H1 (cell line): ENCODE measurements at regions not wholly inside any gene's neighbourhood (a gene's known extent, or its start where the extent isn't known, plus 50 kb on each side); places are given as distances from the start of the nearest gene placed in this dataset.

Experiments used
- CTCF ChIA-PET: fragments of 300-600 bp; sonication (Branson Sonifier 250); formaldehyde crosslinking; loops from one replicate; lab custom pipeline; 2021; ENCODE audit not compliant: partially characterized antibody; lab: Charles Lee
- POLR2A ChIA-PET: fragments of 300-600 bp; sonication (Branson Sonifier 250); formaldehyde crosslinking; loops from one replicate; lab custom pipeline; 2021; ENCODE audit warnings: inconsistent platforms; ENCODE audit not compliant: partially characterized antibody; lab: Charles Lee
- DNase-seq, 2 experiments: peaks; one replicate each; pipeline versions ENCODE4 v3.0.0 to v3.0.0-alpha.2; 2010 to 2022; ENCODE audit warnings: low spot score in 2 of 2, low read depth in 1 of 2, mixed read lengths in 1 of 2
- FAIRE-seq: peaks from 2 replicates; lab custom pipeline; 2011; peaks lifted over from hg19 to GRCh38; lab: Jason Lieb, UNC
- H2AFZ ChIP-seq: 2 replicates; pipeline ENCODE4 v1.8.1; 2012; ENCODE audit warnings: low read length, inconsistent platforms
- H2AK5ac ChIP-seq: 2 replicates; pipeline ENCODE4 v1.6.1; 2013; ENCODE audit warnings: low read depth, low read length
- H2BK120ac ChIP-seq: replicated peaks from 2 replicates; pipeline ENCODE3; 2013; ENCODE audit warnings: low read depth, low read length, inconsistent platforms
- H2BK12ac ChIP-seq: 2 replicates; pipeline ENCODE4 v1.6.1; 2013; ENCODE audit warnings: low read depth, low read length
- H2BK15ac ChIP-seq: 2 replicates; pipeline ENCODE4 v1.6.1; 2013; ENCODE audit warnings: low read length
- H2BK20ac ChIP-seq: 2 replicates; pipeline ENCODE4 v1.6.1; 2013; ENCODE audit warnings: low read length
- H2BK5ac ChIP-seq: 2 replicates; pipeline ENCODE4 v1.6.1; 2013; ENCODE audit warnings: low read depth, low read length
- H3K14ac ChIP-seq: 2 replicates; pipeline ENCODE4 v1.6.1; 2013; ENCODE audit warnings: inconsistent platforms; ENCODE audit not compliant: insufficient read length
- H3K18ac ChIP-seq: 2 replicates; pipeline ENCODE4 v1.6.1; 2013; ENCODE audit warnings: low read length; ENCODE audit errors: extremely low read depth
- H3K23ac ChIP-seq: 2 replicates; pipeline ENCODE4 v1.6.1; 2013; ENCODE audit warnings: inconsistent platforms; ENCODE audit not compliant: insufficient read length
- H3K23me2 ChIP-seq: 2 replicates; pipeline ENCODE4 v1.6.1; 2013; ENCODE audit warnings: low read depth, low read length
- H3K27ac ChIP-seq: 2 replicates; pipeline ENCODE4 v1.6.1; 2011; ENCODE audit warnings: low read depth, low read length, inconsistent platforms
- H3K27me3 ChIP-seq, 4 experiments: replicated peaks in 1 of 4; 1 replicate in 1 of 4; 2 replicates in 3 of 4; pipeline versions ENCODE4 v1.6.1 to v1.8.1; 2011 to 2013; ENCODE audit warnings: low read length in 3 of 4, mild to moderate bottlenecking in 3 of 4, inconsistent platforms in 2 of 4, mixed read lengths in 2 of 4, moderate library complexity in 1 of 4; ENCODE audit not compliant: control insufficient read depth in 3 of 4, insufficient read depth in 3 of 4; ENCODE audit errors: extremely low read depth in 1 of 4
- H3K36me3 ChIP-seq, 4 experiments: 2 replicates each; pipeline versions ENCODE4 v1.6.1 to v1.8.1; 2011 to 2013; ENCODE audit warnings: mild to moderate bottlenecking in 4 of 4, low read length in 3 of 4, moderate library complexity in 2 of 4, control low read depth in 1 of 4, inconsistent platforms in 1 of 4; ENCODE audit not compliant: insufficient read depth in 4 of 4, control insufficient read depth in 2 of 4
- H3K4ac ChIP-seq: replicated peaks from 2 replicates; pipeline ENCODE3; 2013; ENCODE audit warnings: low read length, low read depth, mixed read lengths, inconsistent platforms; ENCODE audit not compliant: insufficient read length
- H3K4me1 ChIP-seq, 4 experiments: replicated peaks in 1 of 4; 1 replicate in 1 of 4; 2 replicates in 3 of 4; pipeline versions ENCODE4 v1.6.1 to v1.8.1; 2011 to 2013; ENCODE audit warnings: low read length in 3 of 4, inconsistent platforms in 2 of 4, mixed read lengths in 1 of 4; ENCODE audit not compliant: insufficient read depth in 4 of 4, control insufficient read depth in 3 of 4
- H3K4me2 ChIP-seq, 2 experiments: 2 replicates each; pipeline versions ENCODE4 v1.6.1 to v1.8.1; 2011 to 2013; ENCODE audit warnings: low read depth in 2 of 2, low read length in 2 of 2, control low read depth in 1 of 2, inconsistent platforms in 1 of 2, mild to moderate bottlenecking in 1 of 2; ENCODE audit not compliant: insufficient read depth in 1 of 2
- H3K4me3 ChIP-seq, 4 experiments: fragments of 200-600, 300-600 bp in 1 of 4; sonication (generic), shearing (Covaris generic), sonication (Bioruptor Twin) in 1 of 4; 2 replicates each; pipeline versions ENCODE4 v1.5.1 to v1.8.1; 2011 to 2016; ENCODE audit warnings: low read length in 4 of 4, low read depth in 3 of 4, control low read depth in 2 of 4, inconsistent platforms in 2 of 4, mild to moderate bottlenecking in 2 of 4, mixed read lengths in 1 of 4, moderate library complexity in 1 of 4; ENCODE audit not compliant: insufficient read depth in 2 of 4; ENCODE audit errors: extremely low read depth in 1 of 4
- H3K56ac ChIP-seq: replicated peaks from 2 replicates; pipeline ENCODE3; 2013; ENCODE audit warnings: low read depth, mild to moderate bottlenecking, mixed read lengths, low read length, inconsistent platforms; ENCODE audit not compliant: insufficient read length
- H3K79me1 ChIP-seq: 2 replicates; pipeline ENCODE4 v1.6.1; 2013; ENCODE audit warnings: low read depth, low read length, control low read depth
- H3K79me2 ChIP-seq, 2 experiments: 2 replicates each; pipeline versions ENCODE4 v1.6.1 to v1.8.1; 2012 to 2013; ENCODE audit warnings: low read length in 2 of 2, mild to moderate bottlenecking in 2 of 2, inconsistent platforms in 1 of 2; ENCODE audit not compliant: insufficient read depth in 2 of 2, control insufficient read depth in 1 of 2
- H3K9ac ChIP-seq, 4 experiments: replicated peaks in 1 of 4; 1 replicate in 1 of 4; 2 replicates in 3 of 4; pipeline versions ENCODE4 v1.6.1 to v1.8.1; 2011 to 2013; ENCODE audit warnings: low read depth in 3 of 4, low read length in 3 of 4, control low read depth in 2 of 4, mild to moderate bottlenecking in 2 of 4, moderate library complexity in 2 of 4, inconsistent platforms in 1 of 4; ENCODE audit errors: extremely low read depth in 1 of 4
- H3K9me3 ChIP-seq, 2 experiments: 2 replicates each; pipeline versions ENCODE4 v1.6.1 to v1.8.1; 2012 to 2013; ENCODE audit warnings: mild to moderate bottlenecking in 2 of 2, moderate library complexity in 2 of 2, control low read depth in 1 of 2, inconsistent platforms in 1 of 2, low read depth in 1 of 2, low read length in 1 of 2, mixed read lengths in 1 of 2; ENCODE audit not compliant: insufficient read depth in 2 of 2
- H4K20me1 ChIP-seq, 2 experiments: replicated peaks in 1 of 2; 2 replicates each; pipeline versions ENCODE3 to v1.8.1; 2011 to 2013; ENCODE audit warnings: inconsistent platforms in 2 of 2, low read length in 2 of 2, mild to moderate bottlenecking in 1 of 2; ENCODE audit not compliant: insufficient read depth in 2 of 2, control insufficient read depth in 1 of 2
- H4K5ac ChIP-seq: 2 replicates; pipeline ENCODE4 v1.6.1; 2013; ENCODE audit warnings: low read length, low read depth, mixed read lengths, inconsistent platforms; ENCODE audit not compliant: insufficient read length
- H4K8ac ChIP-seq: 2 replicates; pipeline ENCODE4 v1.8.0; 2013; ENCODE audit warnings: mild to moderate bottlenecking, moderate library complexity, low read length, inconsistent platforms; ENCODE audit not compliant: insufficient read depth; ENCODE audit errors: extremely low read depth
- H4K91ac ChIP-seq: replicated peaks from 2 replicates; pipeline ENCODE3; 2013; ENCODE audit warnings: low read length, mixed read lengths, inconsistent platforms; ENCODE audit not compliant: insufficient read length
- HDAC2 ChIP-seq, 2 experiments: fragments of 300-600 bp in 1 of 2; sonication (generic) in 1 of 2; IDR thresholded peaks; 2 replicates each; pipeline ENCODE4 v1.6.1; 2011 to 2012; ENCODE audit warnings: low read depth in 2 of 2, low read length in 2 of 2, mild to moderate bottlenecking in 2 of 2, moderate library complexity in 2 of 2, borderline replicate concordance in 1 of 2, inconsistent platforms in 1 of 2
- NANOG ChIP-seq: IDR thresholded peaks from 2 replicates; pipeline ENCODE4 v1.6.1; 2011; ENCODE audit warnings: low read length, low read depth, mild to moderate bottlenecking, inconsistent platforms; ENCODE audit not compliant: insufficient read depth, poor library complexity, severe bottlenecking
- SP2 ChIP-seq: IDR thresholded peaks from 2 replicates; pipeline ENCODE4 v1.6.1; 2012; ENCODE audit warnings: mild to moderate bottlenecking, low read length, inconsistent platforms
- TF ChIP-seq, protein P1 (sequence below): IDR thresholded peaks from 2 replicates; pipeline ENCODE4 v1.6.1; 2011; ENCODE audit warnings: low read length, improper control_type of control experiment
- TF ChIP-seq, protein P2 (sequence below): IDR thresholded peaks from 2 replicates; pipeline ENCODE4 v1.6.1; 2012; ENCODE audit warnings: inconsistent platforms

DNA sequence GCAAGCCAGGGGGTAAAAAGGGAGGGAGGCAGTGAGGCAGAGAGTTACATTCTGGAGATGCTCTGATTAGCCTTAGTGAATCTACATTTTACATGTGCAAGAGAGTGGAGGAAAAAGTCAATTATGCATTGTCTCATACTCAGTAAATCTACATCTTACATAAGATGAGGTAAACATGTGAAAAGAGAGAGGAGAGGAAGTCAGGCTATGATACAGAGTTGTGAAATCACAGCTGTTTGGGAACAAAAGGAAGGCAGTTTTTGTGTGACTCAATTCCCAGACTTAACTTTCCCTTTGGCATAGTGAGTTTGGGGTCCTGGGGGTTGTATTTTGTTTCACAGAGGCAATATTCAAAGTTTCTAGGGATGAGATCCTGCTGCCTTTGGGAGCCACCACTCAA lies 67.8 kb downstream of the GP2 start:
- Histone ChIP-seq H3K4me2 (no peak overlapping the region), H3K36me3 (no peaks in the 10 kb centered on the region), H3K56ac (no peak overlapping the region), H2BK120ac (no peak overlapping the region), H3K4ac (no peak overlapping the region), H3K27me3 (no peaks in the 10 kb centered on the region), H4K20me1 (no peaks in the 10 kb centered on the region), H2AK5ac (no peak overlapping the region), H2AFZ (no peak overlapping the region), H4K8ac (no peak overlapping the region), H3K4me1 (peaks cover 0 to 12% (median 5%) of the 10 kb centered on the region in 4 experiments; a peak in 4 of 7 replicates), H3K79me1 (no peaks in the 10 kb centered on the region), H4K5ac (no peak overlapping the region), H2BK15ac (no peak overlapping the region), H2BK20ac (no peak overlapping the region), H3K9me3 (peaks cover 2 to 3% of the 10 kb centered on the region in 2 experiments; a peak in 1 of 4 replicates), H3K23ac (no peak overlapping the region), H3K79me2 (no peaks in the 10 kb centered on the region), H3K4me3 (no peak overlapping the region), H3K27ac (no peak overlapping the region), H3K23me2 (no peaks in the 10 kb centered on the region), H3K18ac (no peak overlapping the region), H2BK5ac (no peak overlapping the region), H3K14ac (no peak overlapping the region), H3K9ac (no peak overlapping the region), H4K91ac (no peak overlapping the region), H2BK12ac (no peak overlapping the region)
- TF ChIP-seq NANOG (no peak), SP2 (no peak), HDAC2 (IDR thresholded peaks at IDR 0.05; ENCODE audit: borderline replicate concordance in 1 of 2, low read depth in 2 of 2, low read length in 2 of 2) (no peak)
- TF ChIP-seq, protein P1, sequence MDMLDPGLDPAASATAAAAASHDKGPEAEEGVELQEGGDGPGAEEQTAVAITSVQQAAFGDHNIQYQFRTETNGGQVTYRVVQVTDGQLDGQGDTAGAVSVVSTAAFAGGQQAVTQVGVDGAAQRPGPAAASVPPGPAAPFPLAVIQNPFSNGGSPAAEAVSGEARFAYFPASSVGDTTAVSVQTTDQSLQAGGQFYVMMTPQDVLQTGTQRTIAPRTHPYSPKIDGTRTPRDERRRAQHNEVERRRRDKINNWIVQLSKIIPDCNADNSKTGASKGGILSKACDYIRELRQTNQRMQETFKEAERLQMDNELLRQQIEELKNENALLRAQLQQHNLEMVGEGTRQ: no peak
- TF ChIP-seq, protein P2, sequence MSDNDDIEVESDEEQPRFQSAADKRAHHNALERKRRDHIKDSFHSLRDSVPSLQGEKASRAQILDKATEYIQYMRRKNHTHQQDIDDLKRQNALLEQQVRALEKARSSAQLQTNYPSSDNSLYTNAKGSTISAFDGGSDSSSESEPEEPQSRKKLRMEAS: no peak
- no peak for FAIRE-seq
- DNase-seq: no peak
- POLR2A ChIA-PET: no interaction called here
- CTCF ChIA-PET: interaction anchor here (1.0 kb wide), 1 partner anchor 92 kb away, joined by 3 read pairs; no protein-coding TSS in a partner anchor
